Stimulated activated memory B cell treated with anti-CD40 and anti-IgM and Interleukin-4, amounts not matched to agents 10 μg/mL and 1 μg/mL and 100 μg/mL, for 72 hours (primary cell): ENCODE measurements at regions not wholly inside any gene's neighbourhood (a gene's known extent, or its start where the extent isn't known, plus 50 kb on each side); places are given as distances from the start of the nearest gene placed in this dataset.
"Not testable (repeated sequence)": the region's sequence is repeated elsewhere in the genome, so short reads cannot be mapped to it uniquely, and the experiment has no call there.

Source experiments
- ATAC-seq: fragments of 150-1000 bp; cut with Tn5 transposase; 2 replicates; pipeline ENCODE4 v1.10.0; 2021
- H3K27ac Mint-ChIP-seq: one replicate; pipeline ENCODE4 v1.8.0; 2022; ENCODE audit warnings: mild to moderate bottlenecking, mixed read lengths
- H3K27me3 Mint-ChIP-seq: one replicate; pipeline ENCODE4 v1.8.0; 2022; ENCODE audit warnings: mixed read lengths
- H3K36me3 Mint-ChIP-seq: one replicate; pipeline ENCODE4 v1.8.0; 2022; ENCODE audit warnings: mixed read lengths
- H3K4me1 Mint-ChIP-seq: one replicate; pipeline ENCODE4 v1.8.0; 2022; ENCODE audit warnings: mixed read lengths
- H3K4me3 Mint-ChIP-seq: one replicate; pipeline ENCODE4 v1.8.0; 2022; ENCODE audit warnings: mild to moderate bottlenecking, moderate library complexity, mixed read lengths
- H3K9me3 Mint-ChIP-seq: one replicate; pipeline ENCODE4 v1.8.0; 2022; ENCODE audit warnings: mixed read lengths

DNA sequence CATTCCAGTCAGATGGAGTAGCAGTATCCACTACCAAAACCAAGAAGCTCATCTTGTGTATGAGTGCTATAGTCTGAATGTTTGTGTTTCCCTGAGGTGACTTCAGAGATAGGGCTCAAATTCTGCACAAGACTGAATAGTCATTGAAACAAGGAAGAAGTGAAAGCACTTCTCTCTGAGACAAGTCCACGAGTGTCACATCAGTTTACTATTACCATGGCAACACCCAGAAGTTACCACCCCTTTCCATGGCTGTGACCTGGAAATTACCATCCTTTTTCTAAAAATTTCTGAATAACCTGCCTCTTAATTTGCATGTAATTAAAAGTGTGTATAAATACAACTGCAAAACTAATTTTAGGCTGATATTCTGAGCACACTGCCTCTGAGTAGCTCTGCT lies 682.1 kb upstream of the ADGRB3 start:
- Mint-ChIP-seq H3K4me1 (no peaks in the 10 kb centered on the region), H3K27ac (no peak overlapping the region), H3K36me3 (no peaks in the 10 kb centered on the region), H3K27me3 (no peaks in the 10 kb centered on the region), H3K4me3 (no peak overlapping the region), H3K9me3 (peaks cover 21% of the 10 kb centered on the region)
- no peak for ATAC-seq

DNA sequence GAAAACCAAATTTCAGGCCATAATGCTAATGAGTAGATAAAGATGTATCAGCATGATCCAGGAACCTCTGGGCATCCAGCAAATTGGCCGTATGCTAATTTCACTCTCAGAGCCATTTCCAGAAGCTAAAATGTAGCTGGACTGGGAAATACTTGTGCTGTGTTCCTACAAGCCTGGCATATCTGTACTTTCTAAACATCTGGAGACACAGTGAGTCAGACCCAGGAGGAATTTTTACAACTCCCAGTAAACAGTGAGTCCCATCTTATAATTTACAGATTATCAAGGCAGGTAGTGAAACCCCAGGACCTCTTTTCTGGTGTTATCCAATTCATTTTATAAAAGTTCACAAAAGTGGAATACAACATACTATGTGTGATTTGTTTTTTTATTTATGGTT lies 683.0 kb upstream of the ADGRB3 start:
- ATAC-seq, result no peak
- Mint-ChIP-seq H3K27ac (no peak overlapping the region), H3K9me3 (peaks cover 22% of the 10 kb centered on the region), H3K36me3 (no peaks in the 10 kb centered on the region), H3K27me3 (no peaks in the 10 kb centered on the region), H3K4me1 (no peaks in the 10 kb centered on the region), H3K4me3 (no peak overlapping the region)

DNA sequence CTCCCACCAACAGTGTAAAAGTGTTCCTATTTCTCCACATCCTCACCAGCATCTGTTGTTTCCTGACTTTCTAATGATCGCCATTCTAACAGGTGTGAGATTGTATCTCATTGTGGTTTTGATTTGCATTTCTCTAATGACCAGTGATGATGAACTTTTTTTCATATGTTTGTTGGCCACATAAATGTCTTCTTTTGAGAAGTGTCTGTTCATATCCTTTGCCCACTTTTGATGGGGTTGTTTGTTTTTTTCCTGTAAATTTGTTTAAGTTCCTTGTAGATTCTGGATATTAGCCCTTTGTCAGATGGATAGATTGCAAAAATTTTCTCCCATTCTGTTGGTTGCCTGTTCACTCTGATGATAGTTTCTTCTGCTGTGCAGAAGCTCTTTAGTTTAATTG lies 687.3 kb upstream of the ADGRB3 start:
- not testable (repeated sequence) for H3K4me1 Mint-ChIP-seq, ATAC-seq, H3K36me3 Mint-ChIP-seq, H3K4me3 Mint-ChIP-seq, H3K27me3 Mint-ChIP-seq, H3K27ac Mint-ChIP-seq
- H3K9me3 Mint-ChIP-seq, result peaks cover 13% of the 10 kb centered on the region

- H3K27ac Mint-ChIP-seq, result no peak overlapping the region
- no peaks in the 10 kb centered on the region for H3K4me1 Mint-ChIP-seq
- ATAC-seq, result no peak
- H3K9me3 Mint-ChIP-seq, result no peaks in the 10 kb centered on the region
- H3K4me3 Mint-ChIP-seq, result no peak overlapping the region
- H3K27me3 Mint-ChIP-seq, result no peaks in the 10 kb centered on the region
- no peaks in the 10 kb centered on the region for H3K36me3 Mint-ChIP-seq
Measured at GRCh38 chr6:67935976-67936477, 699.1 kb upstream of the ADGRB3 start.

DNA sequence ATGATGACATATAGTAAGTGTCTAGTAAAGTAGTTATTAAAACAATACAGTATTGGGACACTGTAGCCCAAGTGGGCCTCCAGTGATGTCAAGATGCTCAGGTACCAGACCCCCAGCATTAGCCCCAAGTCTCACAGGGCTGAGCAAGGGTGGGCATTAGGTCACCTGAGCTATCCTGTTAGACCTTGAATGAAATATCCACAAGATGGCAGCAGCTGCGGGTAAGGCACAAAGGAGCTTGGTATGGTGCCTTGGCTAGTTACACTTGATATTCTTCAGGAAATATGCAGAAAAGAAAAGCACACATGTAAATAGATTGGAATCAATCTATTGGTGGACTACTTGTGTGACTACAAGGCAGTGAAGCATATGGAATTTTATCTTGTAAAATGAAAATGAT lies 701.8 kb upstream of the ADGRB3 start:
- peaks cover 6% of the 10 kb centered on the region for H3K9me3 Mint-ChIP-seq
- no peaks in the 10 kb centered on the region for H3K4me1 Mint-ChIP-seq
- no peak overlapping the region for H3K4me3 Mint-ChIP-seq
- no peaks in the 10 kb centered on the region for H3K36me3 Mint-ChIP-seq
- H3K27ac Mint-ChIP-seq, result no peak overlapping the region
- no peaks in the 10 kb centered on the region for H3K27me3 Mint-ChIP-seq
- no peak for ATAC-seq

DNA sequence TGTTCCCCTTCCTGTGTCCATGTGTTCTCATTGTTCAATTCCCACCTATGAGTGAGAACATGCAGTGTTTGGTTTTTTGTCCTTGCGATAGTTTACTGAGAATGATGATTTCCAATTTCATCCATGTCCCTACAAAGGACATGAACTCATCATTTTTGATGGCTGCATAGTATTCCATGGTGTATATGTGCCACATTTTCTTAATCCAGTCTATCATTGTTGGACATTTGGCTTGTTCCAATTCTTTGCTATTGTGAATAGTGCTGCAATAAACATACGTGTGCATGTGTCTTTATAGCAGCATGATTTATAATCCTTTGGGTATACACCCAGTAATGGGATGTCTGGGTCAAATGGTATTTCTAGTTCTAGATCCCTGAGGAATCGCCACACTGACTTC lies 712.5 kb upstream of the ADGRB3 start:
- ATAC-seq, H3K27ac Mint-ChIP-seq, H3K4me1 Mint-ChIP-seq: not testable (repeated sequence)

DNA sequence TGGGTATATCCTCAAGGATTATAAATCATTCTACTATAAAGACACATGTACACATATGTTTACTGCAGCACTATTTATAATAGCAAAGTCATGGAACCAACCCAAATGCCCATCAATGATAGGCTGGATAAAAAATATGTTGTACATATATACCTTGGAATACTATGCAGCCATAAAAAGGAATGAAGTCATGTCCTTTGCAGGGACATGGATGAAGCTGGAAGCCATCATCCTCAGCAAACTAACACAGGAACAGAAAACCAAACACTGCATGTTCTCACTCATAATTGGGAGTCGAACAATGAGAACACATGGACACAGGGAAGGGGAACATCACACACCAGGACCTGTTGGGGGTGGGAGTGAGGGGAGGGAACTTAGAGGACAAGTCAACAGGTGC lies 715.0 kb upstream of the ADGRB3 start:
- not testable (repeated sequence) for H3K27ac Mint-ChIP-seq, H3K36me3 Mint-ChIP-seq, H3K4me3 Mint-ChIP-seq, ATAC-seq, H3K27me3 Mint-ChIP-seq, H3K9me3 Mint-ChIP-seq, H3K4me1 Mint-ChIP-seq

More for the DNA sequence above, 712.5 kb upstream of the ADGRB3 start:
- not testable (repeated sequence) for H3K4me3 Mint-ChIP-seq, H3K27me3 Mint-ChIP-seq, H3K9me3 Mint-ChIP-seq, H3K36me3 Mint-ChIP-seq

DNA sequence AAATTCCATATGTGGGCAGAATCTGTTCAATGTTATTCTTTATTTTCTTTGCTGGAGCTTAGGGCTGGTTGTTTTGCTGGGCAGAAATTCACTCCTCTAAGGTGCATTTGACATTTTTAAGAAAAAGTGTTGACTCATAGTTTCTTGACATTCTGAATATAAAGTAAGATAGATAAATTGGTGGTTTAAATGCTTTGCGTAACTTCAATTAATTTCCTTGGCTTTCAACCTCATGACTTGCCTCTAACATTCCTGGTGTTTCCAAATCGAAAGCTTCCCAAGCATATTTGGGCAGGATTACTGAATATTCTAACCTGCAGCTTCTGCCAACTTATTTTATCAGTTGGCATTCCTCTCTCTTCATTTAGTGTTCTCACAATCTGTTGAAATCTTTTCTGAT lies 718.7 kb upstream of the ADGRB3 start:
- Mint-ChIP-seq H3K4me1 (no peaks in the 10 kb centered on the region), H3K27me3 (no peaks in the 10 kb centered on the region), H3K9me3 (peaks cover 8% of the 10 kb centered on the region), H3K36me3 (no peaks in the 10 kb centered on the region), H3K4me3 (no peak overlapping the region), H3K27ac (no peak overlapping the region)
- ATAC-seq, result no peak

- H3K27ac Mint-ChIP-seq, result no peak overlapping the region
- H3K36me3 Mint-ChIP-seq, result no peaks in the 10 kb centered on the region
- no peak overlapping the region for H3K4me3 Mint-ChIP-seq
- no peak for ATAC-seq
- H3K9me3 Mint-ChIP-seq, result peaks cover 6% of the 10 kb centered on the region
- H3K27me3 Mint-ChIP-seq, result no peaks in the 10 kb centered on the region
- no peaks in the 10 kb centered on the region for H3K4me1 Mint-ChIP-seq
Measured at GRCh38 chr6:67914419-67914818, 720.7 kb upstream of the ADGRB3 start.

- no peak overlapping the region for H3K4me3 Mint-ChIP-seq
- H3K9me3 Mint-ChIP-seq, result peaks cover 3% of the 10 kb centered on the region
- no peaks in the 10 kb centered on the region for H3K4me1 Mint-ChIP-seq
- H3K36me3 Mint-ChIP-seq, result no peaks in the 10 kb centered on the region
- no peak overlapping the region for H3K27ac Mint-ChIP-seq
- no peaks in the 10 kb centered on the region for H3K27me3 Mint-ChIP-seq
- ATAC-seq, result no peak
Measured at GRCh38 chr6:67909354-67909753, 725.7 kb upstream of the ADGRB3 start.

GRCh38 chr6:67908379-67908778 lies 726.7 kb upstream of the ADGRB3 start:
- no peak overlapping the region for H3K27ac Mint-ChIP-seq
- no peaks in the 10 kb centered on the region for H3K27me3 Mint-ChIP-seq
- no peaks in the 10 kb centered on the region for H3K36me3 Mint-ChIP-seq
- ATAC-seq, result no peak
- peaks cover 3% of the 10 kb centered on the region for H3K9me3 Mint-ChIP-seq
- no peak overlapping the region for H3K4me3 Mint-ChIP-seq
- no peaks in the 10 kb centered on the region for H3K4me1 Mint-ChIP-seq

DNA sequence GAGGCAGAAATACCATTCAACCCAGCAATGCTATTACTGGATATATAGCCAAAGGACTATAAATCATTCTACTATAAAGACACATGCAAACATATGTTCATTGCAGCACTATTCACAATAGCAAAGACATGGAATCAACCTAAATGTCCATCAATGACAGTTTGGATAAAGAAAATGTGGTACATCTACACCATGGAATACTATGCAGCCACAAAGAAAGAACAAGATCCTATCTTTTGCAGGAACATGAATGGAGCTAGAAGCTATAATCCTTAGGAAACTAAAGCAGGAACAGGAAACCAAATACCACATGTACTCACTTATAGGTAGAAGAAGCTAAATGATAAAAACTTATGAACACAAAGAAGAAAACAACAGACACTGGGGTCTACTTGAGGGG lies 730.3 kb upstream of the ADGRB3 start:
- not testable (repeated sequence) for H3K36me3 Mint-ChIP-seq, H3K27ac Mint-ChIP-seq, H3K9me3 Mint-ChIP-seq, H3K4me3 Mint-ChIP-seq, ATAC-seq, H3K27me3 Mint-ChIP-seq, H3K4me1 Mint-ChIP-seq

DNA sequence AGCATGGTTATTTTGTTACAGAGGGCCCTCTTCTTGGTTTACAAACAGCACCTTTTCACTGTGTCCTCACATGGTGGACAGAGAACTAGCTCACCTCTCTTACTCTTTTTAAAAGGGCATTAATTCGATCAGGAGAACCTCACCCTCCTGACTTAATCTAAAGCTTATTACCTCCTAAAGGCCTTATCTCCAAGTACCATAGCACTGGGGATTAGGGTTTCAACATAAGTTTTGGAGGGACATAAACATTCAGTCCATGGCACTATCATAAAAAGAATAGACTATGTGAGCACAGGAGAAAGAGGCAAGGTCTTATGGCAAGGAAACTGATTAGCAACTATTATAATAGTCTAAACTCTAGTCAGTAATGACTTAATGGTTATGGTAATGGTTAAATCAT lies 736.2 kb upstream of the ADGRB3 start:
- H3K4me3 Mint-ChIP-seq, result no peak overlapping the region
- H3K27ac Mint-ChIP-seq, result no peak overlapping the region
- no peaks in the 10 kb centered on the region for H3K36me3 Mint-ChIP-seq
- peaks cover 5% of the 10 kb centered on the region for H3K9me3 Mint-ChIP-seq
- no peaks in the 10 kb centered on the region for H3K27me3 Mint-ChIP-seq
- ATAC-seq, result no peak
- H3K4me1 Mint-ChIP-seq, result no peaks in the 10 kb centered on the region

GRCh38 chr6:67897998-67898607 lies 737.0 kb upstream of the ADGRB3 start:
- no peak for ATAC-seq
- no peak overlapping the region for H3K4me3 Mint-ChIP-seq
- H3K27me3 Mint-ChIP-seq, result no peaks in the 10 kb centered on the region
- H3K36me3 Mint-ChIP-seq, result no peaks in the 10 kb centered on the region
- peaks cover 5% of the 10 kb centered on the region for H3K9me3 Mint-ChIP-seq
- no peaks in the 10 kb centered on the region for H3K4me1 Mint-ChIP-seq
- no peak overlapping the region for H3K27ac Mint-ChIP-seq

DNA sequence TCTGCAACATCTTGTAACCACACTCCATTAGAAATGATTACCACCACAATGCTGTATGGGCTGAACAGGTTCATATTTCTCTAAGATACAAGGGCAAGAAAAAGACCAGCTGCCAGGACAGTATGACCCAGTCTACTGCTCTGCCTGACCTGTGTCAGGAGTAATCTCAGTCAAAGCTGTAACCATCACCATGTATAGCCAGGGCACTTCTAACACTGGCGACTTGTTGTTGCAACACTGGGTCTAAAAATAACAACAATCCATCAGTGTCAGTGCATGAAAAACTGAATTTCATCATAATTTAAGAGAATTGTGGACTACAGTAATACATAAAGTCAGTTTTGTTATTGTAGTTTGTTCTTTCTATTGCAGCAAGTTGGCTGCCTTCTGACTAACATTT lies 738.6 kb upstream of the ADGRB3 start:
- peaks cover 3% of the 10 kb centered on the region for H3K9me3 Mint-ChIP-seq
- H3K4me3 Mint-ChIP-seq, result no peak overlapping the region
- H3K36me3 Mint-ChIP-seq, result no peaks in the 10 kb centered on the region
- no peaks in the 10 kb centered on the region for H3K4me1 Mint-ChIP-seq
- H3K27me3 Mint-ChIP-seq, result no peaks in the 10 kb centered on the region
- no peak for ATAC-seq
- no peak overlapping the region for H3K27ac Mint-ChIP-seq

DNA sequence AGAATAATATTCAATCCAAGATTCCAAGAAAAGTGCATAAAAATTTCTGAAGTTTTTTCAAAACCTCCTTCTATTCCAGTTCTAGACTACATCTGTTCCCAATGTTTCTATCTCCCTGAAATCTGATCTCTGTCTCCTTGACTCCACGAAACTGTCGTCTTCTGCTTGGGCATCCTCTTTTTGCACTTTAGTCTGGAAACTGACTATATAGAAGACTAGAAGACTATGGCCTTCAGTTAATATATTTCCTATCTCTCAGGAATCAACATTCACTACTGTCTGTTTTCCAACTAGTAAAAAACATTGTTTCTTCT lies 745.4 kb upstream of the ADGRB3 start:
- no peaks in the 10 kb centered on the region for H3K36me3 Mint-ChIP-seq
- H3K4me3 Mint-ChIP-seq, result no peak overlapping the region
- no peaks in the 10 kb centered on the region for H3K27me3 Mint-ChIP-seq
- ATAC-seq, result no peak
- H3K9me3 Mint-ChIP-seq, result peaks cover 12% of the 10 kb centered on the region
- H3K4me1 Mint-ChIP-seq, result no peaks in the 10 kb centered on the region
- no peak overlapping the region for H3K27ac Mint-ChIP-seq
